OCI-LY7 (cell line): ENCODE measurements at regions not wholly inside any gene's neighbourhood (a gene's known extent, or its start where the extent isn't known, plus 50 kb on each side); places are given as distances from the start of the nearest gene placed in this dataset.

Source experiments
- EZH2phosphoT487 ChIP-seq: fragments of 200-600 bp; sonication (generic); IDR thresholded peaks from 2 replicates; pipeline ENCODE4 v1.6.1; 2018; ENCODE audit warnings: low read depth, borderline replicate concordance, mild to moderate bottlenecking, mixed run types, antibody characterized with exemption, low read length, moderate library complexity, mixed read lengths
- TF ChIP-seq, protein P1 (sequence below): fragments of 200-600 bp; sonication (generic); conservative IDR thresholded peaks from 2 replicates; pipeline ENCODE4 v1.5.1; 2014; ENCODE audit warnings: mild to moderate bottlenecking, antibody characterized with exemption, low read length, moderate library complexity, mixed read lengths

DNA sequence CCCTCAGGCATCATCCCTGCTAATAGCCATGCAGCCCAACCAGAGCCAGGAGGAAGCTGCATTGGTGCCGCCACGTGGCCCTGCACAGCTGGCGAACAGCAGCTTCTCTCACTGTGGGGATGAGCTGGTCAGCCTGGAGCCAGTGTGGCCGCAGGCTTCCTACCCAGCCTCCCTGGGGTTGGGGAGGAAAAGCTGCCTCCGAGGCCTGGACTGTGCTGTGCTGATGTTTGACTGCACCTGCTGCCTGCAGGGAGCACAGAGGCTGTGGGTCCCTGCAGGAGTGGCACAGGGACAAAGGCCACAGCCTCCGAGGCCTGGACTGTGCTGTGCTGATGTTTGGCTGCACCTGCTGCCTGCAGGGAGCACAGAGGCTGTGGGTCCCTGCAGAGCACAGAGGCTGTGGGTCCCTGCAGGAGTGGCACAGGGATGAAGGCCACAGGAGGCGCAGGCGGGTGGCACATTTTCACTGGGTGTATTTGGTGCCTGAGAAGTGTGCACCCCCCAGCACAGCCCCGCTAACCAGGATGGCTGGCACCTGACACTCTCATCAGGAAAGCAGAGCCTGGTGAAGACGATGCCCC is 83.9 kb downstream of the DLL1 start:
- TF ChIP-seq, protein P1, sequence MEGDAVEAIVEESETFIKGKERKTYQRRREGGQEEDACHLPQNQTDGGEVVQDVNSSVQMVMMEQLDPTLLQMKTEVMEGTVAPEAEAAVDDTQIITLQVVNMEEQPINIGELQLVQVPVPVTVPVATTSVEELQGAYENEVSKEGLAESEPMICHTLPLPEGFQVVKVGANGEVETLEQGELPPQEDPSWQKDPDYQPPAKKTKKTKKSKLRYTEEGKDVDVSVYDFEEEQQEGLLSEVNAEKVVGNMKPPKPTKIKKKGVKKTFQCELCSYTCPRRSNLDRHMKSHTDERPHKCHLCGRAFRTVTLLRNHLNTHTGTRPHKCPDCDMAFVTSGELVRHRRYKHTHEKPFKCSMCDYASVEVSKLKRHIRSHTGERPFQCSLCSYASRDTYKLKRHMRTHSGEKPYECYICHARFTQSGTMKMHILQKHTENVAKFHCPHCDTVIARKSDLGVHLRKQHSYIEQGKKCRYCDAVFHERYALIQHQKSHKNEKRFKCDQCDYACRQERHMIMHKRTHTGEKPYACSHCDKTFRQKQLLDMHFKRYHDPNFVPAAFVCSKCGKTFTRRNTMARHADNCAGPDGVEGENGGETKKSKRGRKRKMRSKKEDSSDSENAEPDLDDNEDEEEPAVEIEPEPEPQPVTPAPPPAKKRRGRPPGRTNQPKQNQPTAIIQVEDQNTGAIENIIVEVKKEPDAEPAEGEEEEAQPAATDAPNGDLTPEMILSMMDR, result no peak
- no peak for TF ChIP-seq EZH2phosphoT487
